ENCODE measurements at regions not wholly inside any gene's neighbourhood (a gene's known extent, or its start where the extent isn't known, plus 50 kb on each side); places are given as distances from the start of the nearest gene placed in this dataset.

GRCh38 chr6:79802657-79803300, 144.6 kb downstream of the ELOVL4 start:
- Mint-ChIP-seq H3K27me3 (ENCODE audit: low read depth) (no peaks in the 10 kb centered on the region), H3K4me3 (no peak overlapping the region), H3K4me1 (ENCODE audit: low read depth) (peaks cover 6% of the 10 kb centered on the region), H3K36me3 (ENCODE audit: insufficient read depth in 2 of 2) (peaks cover 1 to 4% of the 10 kb centered on the region in 2 donors), H3K27ac (no peak overlapping the region), H3K9me3 (peaks cover 2 to 3% of the 10 kb centered on the region in 2 donors)
- no peak for DNase-seq
- ATAC-seq (replicated peaks in 1 of 2) = no peak

GRCh38 chr6:79801362-79801761, 146.0 kb downstream of the ELOVL4 start:
- H3K4me3 Mint-ChIP-seq = no peak overlapping the region

GRCh38 chr6:79798841-79799240, 148.5 kb downstream of the ELOVL4 start:
- Mint-ChIP-seq H3K27ac (no peak overlapping the region), H3K4me1 (ENCODE audit: low read depth) (no peaks in the 10 kb centered on the region), H3K36me3 (ENCODE audit: insufficient read depth in 2 of 2) (no peaks in the 10 kb centered on the region), H3K27me3 (ENCODE audit: low read depth) (no peaks in the 10 kb centered on the region), H3K9me3 (no peaks in the 10 kb centered on the region), H3K4me3 (no peak overlapping the region)
- ATAC-seq (replicated peaks in 1 of 2) = peak in 1 of 2 donors; percentile 41
- DNase-seq = no peak

More at GRCh38 chr6:79801362-79801761, 146.0 kb downstream of the ELOVL4 start:
- Mint-ChIP-seq H3K27me3 (ENCODE audit: low read depth) (no peaks in the 10 kb centered on the region), H3K9me3 (no peaks in the 10 kb centered on the region), H3K27ac (no peak overlapping the region), H3K36me3 (ENCODE audit: insufficient read depth in 2 of 2) (no peaks in the 10 kb centered on the region), H3K4me1 (ENCODE audit: low read depth) (peaks cover 6% of the 10 kb centered on the region)
- peak; percentile 53 to 54 for ATAC-seq (replicated peaks in 1 of 2)
- peak in 1 of 2 donors; percentile 8 for DNase-seq

- Mint-ChIP-seq H3K27ac (no peak overlapping the region), H3K4me3 (no peak overlapping the region), H3K4me1 (ENCODE audit: low read depth) (no peaks in the 10 kb centered on the region), H3K9me3 (no peaks in the 10 kb centered on the region), H3K36me3 (ENCODE audit: insufficient read depth in 2 of 2) (no peaks in the 10 kb centered on the region), H3K27me3 (ENCODE audit: low read depth) (no peaks in the 10 kb centered on the region)
- no peak for DNase-seq
- ATAC-seq (replicated peaks in 1 of 2) = no peak
Measured at GRCh38 chr6:79797912-79798311, 149.4 kb downstream of the ELOVL4 start.

DNA sequence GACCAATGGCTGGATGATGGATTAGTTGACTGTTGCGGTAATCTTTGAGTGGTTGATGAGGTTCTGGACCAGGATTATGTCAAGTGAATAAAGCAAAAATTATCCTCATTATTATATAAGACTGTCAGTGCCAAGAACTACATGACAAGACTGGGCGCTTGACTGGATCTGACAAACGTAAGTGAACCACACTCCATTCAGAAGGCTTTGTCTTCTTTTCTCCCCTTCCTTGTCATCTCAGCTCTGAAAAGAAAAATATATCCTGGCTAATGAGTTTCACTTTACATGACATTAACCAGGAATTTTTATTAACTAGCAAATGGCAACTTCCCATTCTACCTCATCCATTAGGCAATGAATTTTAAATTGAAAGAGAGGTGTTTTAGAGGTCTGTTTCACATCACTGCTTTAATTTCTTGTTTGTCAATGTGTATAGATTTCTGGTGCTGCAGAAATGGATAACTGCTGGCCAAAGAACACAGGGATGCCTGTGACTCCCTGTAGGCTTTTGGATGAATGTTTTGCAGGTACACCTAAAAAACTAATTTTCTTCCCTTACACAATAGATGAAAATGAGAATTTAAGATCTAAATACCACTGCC, 150.1 kb downstream of the ELOVL4 start:
- no peaks in the 10 kb centered on the region for H3K36me3 Mint-ChIP-seq (ENCODE audit: insufficient read depth in 2 of 2)
- no peak for ATAC-seq (replicated peaks in 1 of 2)
- H3K27ac Mint-ChIP-seq = no peak overlapping the region
- DNase-seq = no peak
- H3K4me3 Mint-ChIP-seq = no peak overlapping the region
- no peaks in the 10 kb centered on the region for H3K4me1 Mint-ChIP-seq (ENCODE audit: low read depth)
- no peaks in the 10 kb centered on the region for H3K27me3 Mint-ChIP-seq (ENCODE audit: low read depth)
- no peaks in the 10 kb centered on the region for H3K9me3 Mint-ChIP-seq

- Mint-ChIP-seq H3K4me3 (no peak overlapping the region), H3K36me3 (ENCODE audit: insufficient read depth in 2 of 2) (no peaks in the 10 kb centered on the region), H3K4me1 (ENCODE audit: low read depth) (no peaks in the 10 kb centered on the region), H3K27me3 (ENCODE audit: low read depth) (no peaks in the 10 kb centered on the region), H3K27ac (no peak overlapping the region), H3K9me3 (no peaks in the 10 kb centered on the region)
- ATAC-seq (replicated peaks in 1 of 2) = no peak
- no peak for DNase-seq
Measured at GRCh38 chr6:79796197-79796596, 151.2 kb downstream of the ELOVL4 start.

- ATAC-seq (replicated peaks in 1 of 2) (no peak), DNase-seq (no peak)
- no peak overlapping the region for H3K4me3 Mint-ChIP-seq
- H3K9me3 Mint-ChIP-seq = no peaks in the 10 kb centered on the region
- no peaks in the 10 kb centered on the region for H3K4me1 Mint-ChIP-seq (ENCODE audit: low read depth)
- H3K27me3 Mint-ChIP-seq (ENCODE audit: low read depth) = no peaks in the 10 kb centered on the region
- no peaks in the 10 kb centered on the region for H3K36me3 Mint-ChIP-seq (ENCODE audit: insufficient read depth in 2 of 2)
- H3K27ac Mint-ChIP-seq = no peak overlapping the region
Measured at GRCh38 chr6:79789896-79790295, 157.5 kb downstream of the ELOVL4 start.

DNA sequence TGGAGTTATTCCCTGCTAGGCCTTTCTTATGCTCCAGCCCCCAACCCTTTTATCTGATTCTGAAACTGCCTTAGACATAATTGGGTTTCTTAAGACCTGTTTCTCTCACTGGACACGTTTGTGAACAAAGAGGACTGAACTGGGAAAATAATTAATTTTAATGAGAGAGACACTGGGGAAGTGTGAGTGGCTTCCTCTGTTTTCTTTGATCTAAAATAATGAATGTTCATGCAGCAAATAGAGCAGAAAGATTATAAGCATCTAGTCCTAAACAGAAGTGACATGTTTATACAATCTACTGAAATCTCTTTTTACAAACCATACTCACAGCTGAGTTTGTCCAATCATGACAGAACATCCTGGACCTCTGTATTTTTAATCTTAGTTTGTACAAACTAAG, 157.6 kb downstream of the SH3BGRL2 start:
- DNase-seq (no peak), ATAC-seq (replicated peaks in 1 of 2) (no peak)
- H3K27me3 Mint-ChIP-seq (ENCODE audit: low read depth) = peaks cover 10% of the 10 kb centered on the region
- H3K4me3 Mint-ChIP-seq = no peak overlapping the region
- H3K36me3 Mint-ChIP-seq (ENCODE audit: insufficient read depth in 2 of 2) = no peaks in the 10 kb centered on the region
- H3K9me3 Mint-ChIP-seq = no peaks in the 10 kb centered on the region
- H3K27ac Mint-ChIP-seq = no peak overlapping the region
- no peaks in the 10 kb centered on the region for H3K4me1 Mint-ChIP-seq (ENCODE audit: low read depth)

DNA sequence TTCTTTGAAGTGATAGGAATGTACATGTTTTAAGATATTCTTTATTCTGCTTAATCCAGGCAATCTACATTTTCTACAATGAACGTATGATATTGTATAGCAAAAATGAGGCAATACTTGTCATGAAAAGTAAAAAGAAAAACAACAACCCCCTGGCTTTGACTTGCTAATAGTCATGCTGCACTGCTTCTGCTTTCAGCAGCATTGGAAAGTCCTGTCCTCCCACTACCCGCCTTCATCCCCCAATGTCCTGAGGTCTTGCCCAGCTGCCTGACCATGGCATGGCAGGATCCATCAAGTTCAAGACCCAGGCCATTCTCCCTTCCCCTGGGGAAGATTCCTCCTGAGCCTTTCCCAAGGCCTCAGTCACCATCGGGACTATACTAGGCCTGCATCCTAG, 156.5 kb downstream of the SH3BGRL2 start:
- no peak for DNase-seq
- ATAC-seq (replicated peaks in 1 of 2) = no peak
- H3K9me3 Mint-ChIP-seq = no peaks in the 10 kb centered on the region
- H3K27ac Mint-ChIP-seq = no peak overlapping the region
- no peaks in the 10 kb centered on the region for H3K4me1 Mint-ChIP-seq (ENCODE audit: low read depth)
- peaks cover 12% of the 10 kb centered on the region for H3K27me3 Mint-ChIP-seq (ENCODE audit: low read depth)
- H3K36me3 Mint-ChIP-seq (ENCODE audit: insufficient read depth in 2 of 2) = no peaks in the 10 kb centered on the region
- no peak overlapping the region for H3K4me3 Mint-ChIP-seq

DNA sequence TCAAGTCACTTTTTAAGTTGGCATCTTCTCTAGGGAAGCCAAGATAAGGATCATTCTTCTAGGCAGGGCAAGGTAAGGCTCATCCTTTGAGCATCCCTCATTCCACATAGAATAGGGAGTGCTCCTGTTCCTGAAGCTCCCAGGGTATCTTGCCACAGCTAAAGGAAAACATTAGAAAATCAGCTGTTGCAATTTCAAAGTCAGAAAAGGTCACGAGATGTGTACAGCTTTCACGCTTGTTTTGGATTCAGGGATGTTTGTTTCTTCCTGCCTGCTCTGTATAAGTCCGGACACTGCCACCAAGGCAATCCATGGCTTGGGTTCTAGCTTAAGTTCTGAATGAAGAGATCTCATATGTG, 153.2 kb downstream of the SH3BGRL2 start:
- no peak overlapping the region for H3K27ac Mint-ChIP-seq
- H3K27me3 Mint-ChIP-seq (ENCODE audit: low read depth) = peaks cover 12% of the 10 kb centered on the region
- no peaks in the 10 kb centered on the region for H3K36me3 Mint-ChIP-seq (ENCODE audit: insufficient read depth in 2 of 2)
- no peak for ATAC-seq (replicated peaks in 1 of 2)
- no peaks in the 10 kb centered on the region for H3K9me3 Mint-ChIP-seq
- H3K4me1 Mint-ChIP-seq (ENCODE audit: low read depth) = no peaks in the 10 kb centered on the region
- no peak overlapping the region for H3K4me3 Mint-ChIP-seq
- DNase-seq = no peak

GRCh38 chr6:79783670-79784394, 152.7 kb downstream of the SH3BGRL2 start:
- no peak for DNase-seq
- Mint-ChIP-seq H3K4me1 (ENCODE audit: low read depth) (no peaks in the 10 kb centered on the region), H3K36me3 (ENCODE audit: insufficient read depth in 2 of 2) (no peaks in the 10 kb centered on the region), H3K27ac (no peak overlapping the region), H3K27me3 (ENCODE audit: low read depth) (peaks cover 12% of the 10 kb centered on the region), H3K9me3 (no peaks in the 10 kb centered on the region), H3K4me3 (no peak overlapping the region)
- no peak for ATAC-seq (replicated peaks in 1 of 2)

GRCh38 chr6:79782792-79783580, 151.9 kb downstream of the SH3BGRL2 start:
- ATAC-seq (replicated peaks in 1 of 2) (peak; percentile 62 to 63), DNase-seq (peak in 1 of 2 donors; percentile 21)
- H3K4me1 Mint-ChIP-seq (ENCODE audit: low read depth) = peaks cover 2% of the 10 kb centered on the region
- no peaks in the 10 kb centered on the region for H3K9me3 Mint-ChIP-seq
- no peaks in the 10 kb centered on the region for H3K36me3 Mint-ChIP-seq (ENCODE audit: insufficient read depth in 2 of 2)
- H3K27ac Mint-ChIP-seq = no peak overlapping the region
- H3K27me3 Mint-ChIP-seq (ENCODE audit: low read depth) = peaks cover 12% of the 10 kb centered on the region
- H3K4me3 Mint-ChIP-seq = no peak overlapping the region

- ATAC-seq (replicated peaks in 1 of 2) = no peak
- peaks cover 14% of the 10 kb centered on the region for H3K27me3 Mint-ChIP-seq (ENCODE audit: low read depth)
Measured at GRCh38 chr6:79781916-79782315, 150.8 kb downstream of the SH3BGRL2 start.

More at GRCh38 chr6:79781916-79782315, 150.8 kb downstream of the SH3BGRL2 start:
- no peaks in the 10 kb centered on the region for H3K9me3 Mint-ChIP-seq
- H3K36me3 Mint-ChIP-seq (ENCODE audit: insufficient read depth in 2 of 2) = no peaks in the 10 kb centered on the region
- no peak overlapping the region for H3K27ac Mint-ChIP-seq
- peaks cover 11% of the 10 kb centered on the region for H3K4me1 Mint-ChIP-seq (ENCODE audit: low read depth)
- no peak for DNase-seq
- no peak overlapping the region for H3K4me3 Mint-ChIP-seq
